ENCODE measurements at regions not wholly inside any gene's neighbourhood (a gene's known extent, or its start where the extent isn't known, plus 50 kb on each side); places are given as distances from the start of the nearest gene placed in this dataset.

DNA sequence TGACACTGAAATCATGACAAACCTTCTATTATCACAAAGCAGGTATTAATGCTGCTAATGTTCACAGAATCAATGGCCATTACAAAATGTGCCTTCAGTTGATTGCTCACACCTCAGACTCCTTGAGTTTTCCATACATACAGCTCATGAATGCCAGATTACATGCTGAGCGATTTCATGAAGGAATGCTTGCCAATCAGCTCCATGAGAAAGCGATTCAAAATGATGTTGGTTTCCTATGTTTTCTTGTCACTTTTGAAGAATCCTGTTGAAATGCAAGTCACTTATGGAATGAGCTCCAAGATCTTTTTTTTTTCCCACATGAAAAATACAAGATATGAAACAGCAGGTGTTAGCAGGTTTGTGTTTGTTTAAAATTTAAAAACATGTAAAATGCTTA lies 68.0 kb upstream of the GPCPD1 start (continued):
- TF ChIP-seq, protein P1, sequence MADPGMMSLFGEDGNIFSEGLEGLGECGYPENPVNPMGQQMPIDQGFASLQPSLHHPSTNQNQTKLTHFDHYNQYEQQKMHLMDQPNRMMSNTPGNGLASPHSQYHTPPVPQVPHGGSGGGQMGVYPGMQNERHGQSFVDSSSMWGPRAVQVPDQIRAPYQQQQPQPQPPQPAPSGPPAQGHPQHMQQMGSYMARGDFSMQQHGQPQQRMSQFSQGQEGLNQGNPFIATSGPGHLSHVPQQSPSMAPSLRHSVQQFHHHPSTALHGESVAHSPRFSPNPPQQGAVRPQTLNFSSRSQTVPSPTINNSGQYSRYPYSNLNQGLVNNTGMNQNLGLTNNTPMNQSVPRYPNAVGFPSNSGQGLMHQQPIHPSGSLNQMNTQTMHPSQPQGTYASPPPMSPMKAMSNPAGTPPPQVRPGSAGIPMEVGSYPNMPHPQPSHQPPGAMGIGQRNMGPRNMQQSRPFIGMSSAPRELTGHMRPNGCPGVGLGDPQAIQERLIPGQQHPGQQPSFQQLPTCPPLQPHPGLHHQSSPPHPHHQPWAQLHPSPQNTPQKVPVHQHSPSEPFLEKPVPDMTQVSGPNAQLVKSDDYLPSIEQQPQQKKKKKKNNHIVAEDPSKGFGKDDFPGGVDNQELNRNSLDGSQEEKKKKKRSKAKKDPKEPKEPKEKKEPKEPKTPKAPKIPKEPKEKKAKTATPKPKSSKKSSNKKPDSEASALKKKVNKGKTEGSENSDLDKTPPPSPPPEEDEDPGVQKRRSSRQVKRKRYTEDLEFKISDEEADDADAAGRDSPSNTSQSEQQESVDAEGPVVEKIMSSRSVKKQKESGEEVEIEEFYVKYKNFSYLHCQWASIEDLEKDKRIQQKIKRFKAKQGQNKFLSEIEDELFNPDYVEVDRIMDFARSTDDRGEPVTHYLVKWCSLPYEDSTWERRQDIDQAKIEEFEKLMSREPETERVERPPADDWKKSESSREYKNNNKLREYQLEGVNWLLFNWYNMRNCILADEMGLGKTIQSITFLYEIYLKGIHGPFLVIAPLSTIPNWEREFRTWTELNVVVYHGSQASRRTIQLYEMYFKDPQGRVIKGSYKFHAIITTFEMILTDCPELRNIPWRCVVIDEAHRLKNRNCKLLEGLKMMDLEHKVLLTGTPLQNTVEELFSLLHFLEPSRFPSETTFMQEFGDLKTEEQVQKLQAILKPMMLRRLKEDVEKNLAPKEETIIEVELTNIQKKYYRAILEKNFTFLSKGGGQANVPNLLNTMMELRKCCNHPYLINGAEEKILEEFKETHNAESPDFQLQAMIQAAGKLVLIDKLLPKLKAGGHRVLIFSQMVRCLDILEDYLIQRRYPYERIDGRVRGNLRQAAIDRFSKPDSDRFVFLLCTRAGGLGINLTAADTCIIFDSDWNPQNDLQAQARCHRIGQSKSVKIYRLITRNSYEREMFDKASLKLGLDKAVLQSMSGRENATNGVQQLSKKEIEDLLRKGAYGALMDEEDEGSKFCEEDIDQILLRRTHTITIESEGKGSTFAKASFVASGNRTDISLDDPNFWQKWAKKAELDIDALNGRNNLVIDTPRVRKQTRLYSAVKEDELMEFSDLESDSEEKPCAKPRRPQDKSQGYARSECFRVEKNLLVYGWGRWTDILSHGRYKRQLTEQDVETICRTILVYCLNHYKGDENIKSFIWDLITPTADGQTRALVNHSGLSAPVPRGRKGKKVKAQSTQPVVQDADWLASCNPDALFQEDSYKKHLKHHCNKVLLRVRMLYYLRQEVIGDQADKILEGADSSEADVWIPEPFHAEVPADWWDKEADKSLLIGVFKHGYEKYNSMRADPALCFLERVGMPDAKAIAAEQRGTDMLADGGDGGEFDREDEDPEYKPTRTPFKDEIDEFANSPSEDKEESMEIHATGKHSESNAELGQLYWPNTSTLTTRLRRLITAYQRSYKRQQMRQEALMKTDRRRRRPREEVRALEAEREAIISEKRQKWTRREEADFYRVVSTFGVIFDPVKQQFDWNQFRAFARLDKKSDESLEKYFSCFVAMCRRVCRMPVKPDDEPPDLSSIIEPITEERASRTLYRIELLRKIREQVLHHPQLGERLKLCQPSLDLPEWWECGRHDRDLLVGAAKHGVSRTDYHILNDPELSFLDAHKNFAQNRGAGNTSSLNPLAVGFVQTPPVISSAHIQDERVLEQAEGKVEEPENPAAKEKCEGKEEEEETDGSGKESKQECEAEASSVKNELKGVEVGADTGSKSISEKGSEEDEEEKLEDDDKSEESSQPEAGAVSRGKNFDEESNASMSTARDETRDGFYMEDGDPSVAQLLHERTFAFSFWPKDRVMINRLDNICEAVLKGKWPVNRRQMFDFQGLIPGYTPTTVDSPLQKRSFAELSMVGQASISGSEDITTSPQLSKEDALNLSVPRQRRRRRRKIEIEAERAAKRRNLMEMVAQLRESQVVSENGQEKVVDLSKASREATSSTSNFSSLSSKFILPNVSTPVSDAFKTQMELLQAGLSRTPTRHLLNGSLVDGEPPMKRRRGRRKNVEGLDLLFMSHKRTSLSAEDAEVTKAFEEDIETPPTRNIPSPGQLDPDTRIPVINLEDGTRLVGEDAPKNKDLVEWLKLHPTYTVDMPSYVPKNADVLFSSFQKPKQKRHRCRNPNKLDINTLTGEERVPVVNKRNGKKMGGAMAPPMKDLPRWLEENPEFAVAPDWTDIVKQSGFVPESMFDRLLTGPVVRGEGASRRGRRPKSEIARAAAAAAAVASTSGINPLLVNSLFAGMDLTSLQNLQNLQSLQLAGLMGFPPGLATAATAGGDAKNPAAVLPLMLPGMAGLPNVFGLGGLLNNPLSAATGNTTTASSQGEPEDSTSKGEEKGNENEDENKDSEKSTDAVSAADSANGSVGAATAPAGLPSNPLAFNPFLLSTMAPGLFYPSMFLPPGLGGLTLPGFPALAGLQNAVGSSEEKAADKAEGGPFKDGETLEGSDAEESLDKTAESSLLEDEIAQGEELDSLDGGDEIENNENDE (IDR thresholded peaks at IDR 0.05; ENCODE audit: insufficient replicate concordance, low read length), result no peak
- TF ChIP-seq CTBP2 (IDR thresholded peaks at IDR 0.05; ENCODE audit: borderline replicate concordance, insufficient read depth, insufficient read length, low read length) (no peak), JUN (IDR thresholded peaks at IDR 0.05; ENCODE audit: low read depth, low read length) (no peak), POLR2A (IDR thresholded peaks at IDR 0.05; ENCODE audit: control extremely low read depth in 1 of 2, low read depth in 2 of 2, low read length in 2 of 2) (no peak), NANOG (IDR thresholded peaks at IDR 0.05; ENCODE audit: insufficient read depth, low read depth, low read length, poor library complexity, severe bottlenecking) (no peak), HDAC2 (IDR thresholded peaks at IDR 0.05; ENCODE audit: borderline replicate concordance in 1 of 2, low read depth in 2 of 2, low read length in 2 of 2) (no peak), TBP (IDR thresholded peaks at IDR 0.05; ENCODE audit: low read depth, low read length) (no peak), SIN3A (conservative IDR thresholded peaks at IDR 0.05 in 1 of 2, IDR thresholded peaks at IDR 0.05 in 1 of 2; ENCODE audit: low read depth in 1 of 2, low read length in 2 of 2) (no peak), EGR1 (IDR thresholded peaks at IDR 0.05; ENCODE audit: borderline replicate concordance, low read depth, low read length) (no peak), ZNF274 (IDR thresholded peaks at IDR 0.05; ENCODE audit: borderline replicate concordance, extremely low read depth, low read length) (no peak), YY1 (IDR thresholded peaks at IDR 0.05; ENCODE audit: low read depth, low read length) (no peak)
- TF ChIP-seq, protein P2, sequence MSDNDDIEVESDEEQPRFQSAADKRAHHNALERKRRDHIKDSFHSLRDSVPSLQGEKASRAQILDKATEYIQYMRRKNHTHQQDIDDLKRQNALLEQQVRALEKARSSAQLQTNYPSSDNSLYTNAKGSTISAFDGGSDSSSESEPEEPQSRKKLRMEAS (IDR thresholded peaks at IDR 0.05), result no peak

All from H1 (cell line).